Activated naive CD4-positive, alpha-beta T cell treated with anti-CD3 and anti-CD28 coated beads, Interleukin-2, amount 50 U/mL, for 16 hours (primary cell): ENCODE measurements at regions not wholly inside any gene's neighbourhood (a gene's known extent, or its start where the extent isn't known, plus 50 kb on each side); places are given as distances from the start of the nearest gene placed in this dataset.
"Not testable (repeated sequence)": the region's sequence is repeated elsewhere in the genome, so short reads cannot be mapped to it uniquely, and the experiment has no call there.

Experiments
- DNase-seq: peaks from one replicate; pipeline ENCODE4 v3.0.0-alpha.2; 2020

DNA sequence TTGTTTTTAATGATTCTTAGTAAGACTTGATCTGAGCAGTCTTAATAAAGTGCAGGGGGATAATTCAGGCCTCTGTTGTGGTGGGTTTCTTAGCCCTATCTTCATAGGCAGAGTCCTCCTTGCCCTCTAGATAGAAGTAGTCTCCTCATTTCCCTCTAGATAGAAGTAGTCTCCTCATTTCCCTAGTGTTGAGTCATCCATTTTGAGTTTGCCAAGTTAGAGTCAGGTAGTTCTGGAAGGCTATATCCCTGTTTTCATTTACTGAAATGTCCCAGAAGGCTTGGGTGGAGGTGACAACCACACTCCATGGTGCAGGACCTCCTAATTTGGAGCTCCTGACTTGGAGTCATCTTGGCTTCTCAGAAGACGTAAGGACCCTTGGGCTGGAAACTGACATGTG, 384.6 kb downstream of the MLLT3 start:
- DNase-seq, result no peak

GRCh38 chr9:20236676-20237075, 385.6 kb downstream of the MLLT3 start:
- DNase-seq, result no peak

DNA sequence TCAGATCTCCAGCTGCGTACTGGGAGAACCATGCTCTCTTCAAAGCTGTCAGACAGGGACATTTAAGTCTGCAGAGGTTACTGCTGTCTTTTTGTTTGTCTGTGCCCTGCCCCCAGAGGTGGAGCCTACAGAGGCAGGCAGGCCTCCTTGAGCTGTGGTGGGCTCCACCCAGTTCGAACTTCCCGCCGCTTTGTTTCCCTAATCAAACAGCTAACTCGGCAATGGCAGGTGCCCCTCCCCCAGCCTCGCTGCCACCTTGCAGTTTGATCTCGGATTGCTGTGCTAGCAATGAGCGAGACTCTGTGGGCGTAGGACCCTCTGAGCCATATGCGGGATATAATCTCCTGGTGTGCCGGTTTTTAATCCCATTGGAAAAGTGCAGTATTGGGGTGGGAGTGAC, 387.1 kb downstream of the MLLT3 start:
- not testable (repeated sequence) for DNase-seq

GRCh38 chr9:20228096-20228495, 394.2 kb downstream of the MLLT3 start:
- DNase-seq, result no peak

- DNase-seq, result no peak
These were observed 395.0 kb downstream of the MLLT3 start for GRCh38 chr9:20227166-20227874.

DNA sequence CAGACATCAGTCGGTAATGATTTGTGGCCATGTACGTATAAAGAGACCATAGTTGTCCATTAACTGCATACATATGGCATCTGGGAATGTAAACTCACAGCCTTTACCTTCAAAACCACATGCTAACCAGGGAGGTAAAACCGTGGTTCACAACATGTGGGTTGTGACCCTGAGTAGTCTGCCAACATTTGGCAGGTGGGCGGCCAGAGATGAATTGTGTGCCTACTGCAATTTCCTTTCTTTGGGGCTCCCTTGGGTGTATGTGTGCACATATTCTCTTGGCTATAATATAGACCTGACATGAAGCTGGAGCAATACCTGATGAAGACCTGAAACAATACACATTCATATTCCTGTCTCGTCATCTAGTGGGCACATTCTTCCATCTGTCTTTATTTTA, 396.0 kb downstream of the MLLT3 start:
- no peak for DNase-seq

GRCh38 chr9:20225826-20226225, 396.5 kb downstream of the MLLT3 start:
- no peak for DNase-seq

DNA sequence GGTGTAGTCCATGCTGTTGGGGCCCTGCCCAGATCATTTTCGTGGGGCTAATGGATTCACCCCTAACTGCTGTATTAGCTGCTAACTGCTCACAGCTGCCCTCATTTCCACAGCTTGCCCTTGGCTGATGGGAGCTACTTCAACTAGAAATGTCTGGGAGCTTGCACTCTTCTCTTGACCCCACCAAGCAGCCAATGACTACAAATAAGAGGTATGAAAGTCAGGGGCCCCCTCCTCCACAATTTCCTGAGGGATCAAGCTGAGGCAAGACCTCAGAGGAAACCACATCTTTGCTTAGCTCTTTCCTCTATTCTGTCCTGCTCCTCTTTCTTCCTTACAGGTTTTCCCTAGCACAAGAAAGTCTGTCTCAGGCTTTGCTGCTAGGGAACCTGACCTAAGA, 397.5 kb downstream of the MLLT3 start:
- DNase-seq, result no peak

DNA sequence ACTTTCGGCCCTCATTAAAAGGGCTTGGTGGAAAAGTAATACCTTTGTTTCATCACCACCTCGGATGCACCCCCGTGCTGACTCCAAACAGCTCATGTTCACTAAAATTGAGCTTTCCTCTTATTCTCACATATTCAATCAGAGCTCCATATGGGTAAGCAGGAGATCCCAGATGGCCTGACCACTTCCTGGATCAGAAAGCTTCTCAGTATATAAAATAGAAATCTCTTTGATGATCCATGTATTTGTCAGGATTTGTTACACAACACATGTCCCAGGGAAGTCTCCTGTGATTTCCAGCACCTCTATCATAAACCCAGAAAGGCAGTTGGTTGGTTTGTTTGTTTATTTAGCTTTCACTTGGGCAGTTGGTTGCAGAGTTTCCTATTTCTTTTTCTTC, 402.0 kb downstream of the MLLT3 start:
- DNase-seq, result no peak

GRCh38 chr9:20219437-20219836, 402.9 kb downstream of the MLLT3 start:
- no peak for DNase-seq

DNA sequence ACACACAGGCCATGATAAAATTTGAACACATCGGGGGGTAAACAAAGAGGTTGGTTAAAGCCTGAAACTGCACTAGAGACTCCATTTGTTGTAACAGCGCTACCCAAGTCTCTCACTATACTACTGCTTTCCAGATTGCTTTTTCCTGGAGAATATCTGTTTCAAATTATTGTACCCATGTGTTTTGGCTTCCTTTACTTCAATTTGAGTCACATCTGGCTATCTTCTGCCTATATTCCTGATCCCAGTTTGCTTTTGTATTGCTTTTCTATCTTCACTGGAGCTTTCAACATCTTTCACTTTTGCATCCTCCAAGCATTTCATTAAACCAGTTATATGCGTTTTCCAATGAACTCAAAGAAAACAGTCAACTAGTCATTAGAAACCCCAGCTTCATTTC, 404.7 kb downstream of the MLLT3 start:
- DNase-seq, result no peak

DNA sequence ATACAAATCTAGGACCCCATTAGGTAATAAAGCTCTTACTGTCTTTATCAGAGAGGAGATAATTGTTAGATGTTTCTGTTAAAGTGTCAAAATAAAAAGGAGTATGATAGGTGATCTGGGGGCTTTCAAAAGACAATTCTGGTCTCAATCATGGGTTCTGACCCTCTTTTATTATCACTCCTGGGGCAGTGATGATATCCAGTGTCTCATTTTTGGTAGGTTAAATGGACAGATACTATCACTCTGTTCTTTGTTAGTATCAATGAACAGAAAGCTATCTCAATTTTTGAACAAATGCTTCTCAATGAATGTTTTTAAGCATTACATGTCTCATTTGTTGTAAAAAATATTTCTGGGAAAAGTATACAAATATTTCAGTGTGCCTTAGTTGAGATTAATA, 405.9 kb downstream of the MLLT3 start:
- no peak for DNase-seq

- no peak for DNase-seq
These were observed 406.7 kb downstream of the MLLT3 start for GRCh38 chr9:20215552-20215951.

DNA sequence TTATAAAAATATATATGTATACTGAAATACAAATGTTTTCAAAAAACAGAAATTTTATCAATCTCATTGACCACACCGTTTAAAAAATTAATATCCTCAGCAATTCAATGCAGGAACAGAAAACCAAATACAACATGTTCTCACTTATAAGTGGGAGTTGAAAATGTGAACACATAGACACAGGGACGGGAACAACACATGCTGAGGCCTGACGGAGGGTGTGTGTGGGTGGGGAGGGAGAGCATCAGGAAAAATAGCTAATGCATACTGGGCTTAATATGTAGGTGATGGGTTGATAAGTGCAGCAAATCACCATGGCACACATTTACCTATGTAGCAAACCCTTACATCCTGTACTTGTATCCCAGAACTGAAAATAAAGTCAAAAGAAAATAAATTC, 409.5 kb downstream of the MLLT3 start:
- no peak for DNase-seq

GRCh38 chr9:20209391-20210340, 412.6 kb downstream of the MLLT3 start:
- DNase-seq, result peak; percentile 48

- DNase-seq, result no peak
These were observed 413.3 kb downstream of the MLLT3 start for GRCh38 chr9:20208961-20209371.

DNA sequence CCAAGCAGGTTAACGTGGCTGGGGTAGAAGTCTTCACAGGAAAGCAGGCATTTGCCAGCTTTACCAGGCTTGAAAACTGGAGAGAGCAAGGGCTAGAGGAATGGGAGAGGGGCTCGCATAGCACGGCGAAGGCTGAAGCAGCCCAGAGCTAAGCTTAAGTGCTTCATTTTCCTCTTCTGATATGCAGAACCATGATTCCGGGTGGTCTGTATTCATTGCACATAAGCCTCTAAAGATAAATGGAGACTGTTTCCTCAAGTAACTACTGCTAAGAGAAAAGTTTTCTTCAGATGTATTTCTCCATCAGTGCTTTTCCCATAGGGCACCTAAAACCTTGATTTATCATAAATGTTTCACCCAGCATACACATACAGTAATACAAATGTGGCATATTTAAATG, 414.1 kb downstream of the MLLT3 start:
- no peak for DNase-seq

GRCh38 chr9:20207176-20207575, 415.1 kb downstream of the MLLT3 start:
- no peak for DNase-seq

- DNase-seq, result no peak
These were observed 416.5 kb downstream of the MLLT3 start for GRCh38 chr9:20205821-20206220.

- no peak for DNase-seq
These were observed 412.2 kb upstream of the SLC24A2 start for GRCh38 chr9:20200991-20201431.

DNA sequence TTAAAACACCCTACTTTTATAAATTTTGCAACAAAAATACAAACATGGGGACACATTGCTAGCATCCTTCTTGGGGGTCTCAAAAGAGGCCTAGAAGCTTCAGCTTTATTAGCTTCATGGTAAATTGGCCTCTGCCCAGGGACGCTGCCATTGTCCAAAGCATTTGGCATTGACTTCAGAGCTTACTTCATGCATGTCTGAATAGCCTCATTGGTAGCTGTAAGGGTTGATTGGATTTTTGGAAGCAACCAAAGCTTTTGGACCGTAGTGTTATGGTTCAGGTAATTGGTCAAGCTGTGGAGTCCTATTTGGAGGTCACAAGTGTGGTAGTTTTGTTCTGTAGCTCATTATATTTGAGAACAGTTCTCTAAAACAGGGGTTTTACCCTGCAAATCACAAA, 411.7 kb upstream of the SLC24A2 start:
- no peak for DNase-seq

- DNase-seq, result no peak
These were observed 410.3 kb upstream of the SLC24A2 start for GRCh38 chr9:20199111-20199510.

DNA sequence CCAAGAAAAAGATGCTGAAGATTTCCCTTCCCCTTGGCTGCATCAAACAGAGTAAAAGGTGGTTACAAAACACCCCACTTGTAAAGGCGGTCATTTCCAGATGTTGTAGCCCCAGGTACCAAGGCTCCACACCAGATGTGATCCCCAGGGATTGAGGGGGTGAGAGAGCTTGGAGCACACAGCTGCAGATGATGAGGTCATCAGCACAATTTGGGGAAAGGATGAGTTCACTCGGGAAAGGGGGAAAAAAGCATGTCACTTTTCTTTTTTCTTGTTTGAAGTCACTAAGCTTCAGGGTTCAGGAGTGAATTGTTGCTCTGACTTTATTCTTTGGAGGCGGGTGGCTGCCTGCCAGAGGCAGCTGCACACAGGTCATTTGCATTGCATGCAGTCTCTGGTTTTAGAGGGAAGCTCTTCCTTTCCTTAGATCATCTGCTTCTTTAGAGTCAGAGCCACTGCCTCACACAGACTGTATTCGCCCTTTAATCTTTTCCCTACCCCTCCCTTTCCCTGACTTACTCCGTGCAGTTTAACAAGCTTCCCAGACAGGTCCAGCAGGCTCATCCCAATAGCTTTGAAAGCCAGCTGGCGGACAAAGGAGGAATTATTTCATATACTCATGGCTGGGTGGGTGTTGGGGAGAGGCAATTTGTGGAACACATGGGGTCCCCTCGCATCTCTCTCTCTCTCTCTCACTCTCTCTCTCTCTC, 409.3 kb upstream of the SLC24A2 start:
- DNase-seq, result no peak
